ENCODE measurements at regions not wholly inside any gene's neighbourhood (a gene's known extent, or its start where the extent isn't known, plus 50 kb on each side); places are given as distances from the start of the nearest gene placed in this dataset.
"Not testable (repeated sequence)": the region's sequence is repeated elsewhere in the genome, so short reads cannot be mapped to it uniquely, and the experiment has no call there.

DNA sequence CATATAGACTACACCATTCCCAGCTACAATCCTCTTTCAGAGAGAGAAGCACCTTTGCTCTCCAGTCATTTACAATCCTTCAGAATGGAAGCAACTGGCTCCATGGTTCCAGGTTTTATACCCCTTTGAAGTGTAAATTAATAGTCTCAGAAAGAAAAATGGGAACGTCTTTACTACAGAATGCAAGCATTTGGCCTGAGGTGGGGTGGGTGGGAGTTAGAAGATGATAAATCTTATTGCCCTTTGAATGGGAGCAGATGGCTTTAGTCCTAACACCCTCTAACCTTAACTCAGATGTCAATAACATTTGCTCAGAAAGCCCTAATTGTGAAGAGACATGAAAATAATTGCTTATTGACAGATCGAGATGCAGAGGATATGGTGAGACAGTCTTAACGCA is 84.2 kb upstream of the KCNMA1 start:
- DNase-seq (ENCODE audit: low read depth): no peak
- Histone ChIP-seq H3K27me3 (replicated peaks; ENCODE audit: control insufficient read depth, insufficient read depth, low read length) (no peaks in the 10 kb centered on the region), H3K9me3 (ENCODE audit: control insufficient read depth, low read length) (no peaks in the 10 kb centered on the region), H3K4me3 (ENCODE audit: low read length) (no peak overlapping the region), H3K4me1 (ENCODE audit: control insufficient read depth, insufficient read depth, low read length) (peaks cover 21% of the 10 kb centered on the region), H3K36me3 (ENCODE audit: control insufficient read depth, insufficient read depth, low read length, severe bottlenecking) (no peaks in the 10 kb centered on the region), H3K9ac (ENCODE audit: low read length) (no peak overlapping the region)

DNA sequence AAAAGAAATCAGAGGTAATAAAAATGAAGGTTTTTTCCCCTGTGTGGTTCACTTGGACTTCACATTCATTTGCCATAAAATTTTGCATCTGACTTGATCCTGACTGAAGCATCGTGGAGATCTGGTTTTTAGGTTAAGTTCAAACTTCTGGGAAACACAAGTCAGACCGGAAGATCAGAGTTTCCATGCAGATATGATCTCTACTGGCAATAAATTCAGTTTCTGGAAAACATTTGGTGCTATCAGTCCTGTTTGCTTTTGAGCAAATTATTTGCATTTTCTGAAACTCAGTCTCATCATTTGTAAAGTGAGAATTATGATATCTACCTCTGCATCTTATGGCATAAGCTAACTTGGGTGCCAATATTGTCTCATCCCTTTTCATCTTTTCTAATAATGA is 81.3 kb upstream of the KCNMA1 start:
- no peak for DNase-seq (ENCODE audit: low read depth)

DNA sequence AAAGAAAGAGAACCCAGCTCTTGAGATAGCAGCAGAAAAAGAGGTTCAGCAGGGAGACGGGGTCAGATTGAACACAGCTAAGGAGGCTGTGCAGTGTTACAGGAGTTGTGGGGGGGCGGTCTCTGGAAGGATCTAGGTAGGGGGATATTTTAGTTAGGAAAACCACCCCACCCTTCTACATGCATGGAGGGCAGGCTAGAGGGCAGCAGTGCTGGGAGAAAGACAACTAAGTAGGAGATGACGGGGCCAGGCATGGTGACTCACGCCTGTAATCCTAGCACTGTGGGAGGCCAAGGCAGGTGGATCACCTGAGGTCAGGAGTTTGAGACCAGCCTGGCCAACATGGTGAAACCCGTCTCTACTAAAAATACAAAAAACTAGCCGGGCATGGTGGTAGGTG is 80.7 kb upstream of the KCNMA1 start:
- Histone ChIP-seq H3K4me1 (ENCODE audit: control insufficient read depth, insufficient read depth, low read length) (peaks cover 16% of the 10 kb centered on the region), H3K27me3 (replicated peaks; ENCODE audit: control insufficient read depth, insufficient read depth, low read length) (peaks cover 10% of the 10 kb centered on the region)
- H3K9me3 ChIP-seq (ENCODE audit: control insufficient read depth, low read length); H3K36me3 ChIP-seq (ENCODE audit: control insufficient read depth, insufficient read depth, low read length, severe bottlenecking); DNase-seq (ENCODE audit: low read depth); H3K9ac ChIP-seq (ENCODE audit: low read length); H3K4me3 ChIP-seq (ENCODE audit: low read length): not testable (repeated sequence)

More for the DNA sequence above, 81.3 kb upstream of the KCNMA1 start:
- no peak overlapping the region for H3K9ac ChIP-seq (ENCODE audit: low read length)
- no peaks in the 10 kb centered on the region for H3K9me3 ChIP-seq (ENCODE audit: control insufficient read depth, low read length)
- no peak overlapping the region for H3K4me3 ChIP-seq (ENCODE audit: low read length)
- peaks cover 4% of the 10 kb centered on the region for H3K27me3 ChIP-seq (replicated peaks; ENCODE audit: control insufficient read depth, insufficient read depth, low read length)
- H3K4me1 ChIP-seq (ENCODE audit: control insufficient read depth, insufficient read depth, low read length): peaks cover 18% of the 10 kb centered on the region
- H3K36me3 ChIP-seq (ENCODE audit: control insufficient read depth, insufficient read depth, low read length, severe bottlenecking): no peaks in the 10 kb centered on the region

DNA sequence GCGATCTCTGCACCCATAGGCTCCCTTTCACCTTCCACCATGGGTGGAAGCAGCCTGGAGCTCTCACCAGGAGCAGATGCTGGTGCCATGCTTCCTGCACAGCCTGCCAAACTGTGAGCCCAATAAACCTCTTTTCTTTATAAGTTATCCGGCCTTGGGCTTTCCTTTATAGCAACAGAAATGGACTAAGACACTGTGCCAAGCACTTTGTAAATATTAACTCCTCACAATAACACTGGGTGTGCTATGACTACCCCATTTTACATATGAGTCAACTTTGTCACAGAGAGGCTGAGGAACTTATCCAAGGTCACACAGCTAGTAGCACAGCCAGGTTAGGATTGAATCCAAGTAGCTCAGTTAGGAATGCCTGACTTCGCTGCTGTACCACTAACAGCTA is 79.7 kb upstream of the KCNMA1 start:
- no peak for DNase-seq (ENCODE audit: low read depth)
- Histone ChIP-seq H3K4me3 (ENCODE audit: low read length) (no peak overlapping the region), H3K9me3 (ENCODE audit: control insufficient read depth, low read length) (no peaks in the 10 kb centered on the region), H3K9ac (ENCODE audit: low read length) (no peak overlapping the region), H3K36me3 (ENCODE audit: control insufficient read depth, insufficient read depth, low read length, severe bottlenecking) (no peaks in the 10 kb centered on the region), H3K27me3 (replicated peaks; ENCODE audit: control insufficient read depth, insufficient read depth, low read length) (peaks cover 11% of the 10 kb centered on the region), H3K4me1 (ENCODE audit: control insufficient read depth, insufficient read depth, low read length) (peaks cover 11% of the 10 kb centered on the region)

DNA sequence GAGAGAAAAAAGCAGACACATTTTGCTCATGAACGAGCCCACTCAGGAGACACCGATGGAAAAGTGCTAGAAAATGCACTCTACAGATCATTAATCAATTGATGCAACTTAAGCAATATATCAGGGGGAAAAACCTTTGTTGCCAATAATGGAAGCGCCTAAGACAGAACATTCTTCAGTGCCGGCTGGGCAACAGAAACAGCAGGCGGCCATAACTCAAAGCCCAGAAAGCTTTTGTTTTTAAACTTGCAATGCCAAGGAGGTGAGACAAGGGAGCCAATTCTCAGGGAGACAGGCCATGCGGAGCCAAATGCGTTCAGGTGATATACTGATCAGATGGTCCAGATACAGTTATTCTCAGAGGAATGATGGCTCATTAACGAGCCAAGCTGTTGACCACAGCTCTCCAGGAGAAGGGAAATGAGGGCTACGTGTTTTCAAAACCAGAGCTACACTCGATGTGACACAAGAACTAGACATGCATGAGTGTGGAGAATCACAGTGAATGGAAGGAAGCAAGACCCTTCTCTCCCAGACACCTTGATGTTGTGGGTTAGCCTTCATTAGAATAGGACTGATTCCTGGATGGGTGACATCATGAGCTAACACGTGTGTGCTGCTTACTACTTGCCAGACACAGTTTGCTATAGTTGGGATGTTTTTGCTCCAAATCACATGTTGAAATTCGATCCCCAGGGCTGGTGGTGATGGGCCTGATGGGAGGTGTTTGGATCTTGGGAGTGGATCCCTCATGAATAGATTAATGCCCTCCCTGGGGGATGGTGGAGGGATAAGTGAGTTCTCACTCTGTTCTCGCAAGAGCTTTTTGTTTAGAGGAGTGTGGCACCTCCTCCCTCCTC is 79.1 kb upstream of the KCNMA1 start:
- Histone ChIP-seq H3K27me3 (replicated peaks; ENCODE audit: control insufficient read depth, insufficient read depth, low read length) (peaks cover 11% of the 10 kb centered on the region), H3K36me3 (ENCODE audit: control insufficient read depth, insufficient read depth, low read length, severe bottlenecking) (no peaks in the 10 kb centered on the region), H3K9ac (ENCODE audit: low read length) (no peak overlapping the region), H3K4me3 (ENCODE audit: low read length) (no peak overlapping the region), H3K9me3 (ENCODE audit: control insufficient read depth, low read length) (no peaks in the 10 kb centered on the region), H3K4me1 (ENCODE audit: control insufficient read depth, insufficient read depth, low read length) (peaks cover 11% of the 10 kb centered on the region)
- no peak for DNase-seq (ENCODE audit: low read depth)

DNA sequence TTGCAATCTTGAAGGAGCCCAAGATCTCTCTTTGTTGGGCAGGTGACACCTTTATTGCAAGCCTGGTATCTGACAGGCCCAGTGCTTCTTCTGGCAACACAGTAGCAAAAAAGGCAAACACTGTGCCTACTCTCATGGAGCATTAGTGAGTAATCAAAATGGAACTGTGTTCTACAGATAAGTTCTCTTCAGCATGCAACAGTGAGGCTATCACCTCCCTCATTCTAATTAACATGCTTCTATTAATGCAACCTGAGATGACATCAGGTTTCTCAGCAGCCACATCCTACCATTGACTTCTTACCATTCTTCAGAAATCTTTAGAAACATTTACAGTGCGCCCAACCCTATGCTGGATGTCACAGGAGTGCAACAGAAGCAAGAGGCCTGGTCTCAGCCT is 77.9 kb upstream of the KCNMA1 start:
- Histone ChIP-seq H3K4me1 (ENCODE audit: control insufficient read depth, insufficient read depth, low read length) (peaks cover 11% of the 10 kb centered on the region), H3K9me3 (ENCODE audit: control insufficient read depth, low read length) (no peaks in the 10 kb centered on the region), H3K9ac (ENCODE audit: low read length) (no peak overlapping the region), H3K36me3 (ENCODE audit: control insufficient read depth, insufficient read depth, low read length, severe bottlenecking) (no peaks in the 10 kb centered on the region), H3K27me3 (replicated peaks; ENCODE audit: control insufficient read depth, insufficient read depth, low read length) (peaks cover 11% of the 10 kb centered on the region), H3K4me3 (ENCODE audit: low read length) (no peak overlapping the region)
- DNase-seq (ENCODE audit: low read depth): no peak

DNA sequence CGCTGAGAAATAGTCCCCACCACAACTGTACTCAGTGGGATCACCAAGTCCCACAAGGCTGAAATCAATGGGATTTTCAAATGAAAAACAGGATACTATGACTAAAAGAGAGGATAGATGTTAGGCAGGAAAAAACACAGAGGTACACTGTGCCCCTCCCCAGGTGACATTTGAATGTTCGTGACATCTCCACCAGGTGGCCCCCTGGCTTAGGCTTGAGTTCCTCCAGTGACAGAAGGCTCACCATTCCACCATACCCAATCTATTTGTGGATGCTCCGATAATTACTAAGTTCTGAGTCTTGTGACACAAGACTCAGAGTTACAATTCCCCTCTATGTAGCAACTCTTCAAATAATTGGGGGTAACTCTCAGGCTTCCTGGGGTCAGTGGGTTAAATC is 77.5 kb upstream of the KCNMA1 start:
- DNase-seq (ENCODE audit: low read depth): no peak
- H3K4me1 ChIP-seq (ENCODE audit: control insufficient read depth, insufficient read depth, low read length): peaks cover 11% of the 10 kb centered on the region
- H3K27me3 ChIP-seq (replicated peaks; ENCODE audit: control insufficient read depth, insufficient read depth, low read length): peaks cover 11% of the 10 kb centered on the region
- H3K4me3 ChIP-seq (ENCODE audit: low read length): no peak overlapping the region
- no peaks in the 10 kb centered on the region for H3K9me3 ChIP-seq (ENCODE audit: control insufficient read depth, low read length)
- H3K36me3 ChIP-seq (ENCODE audit: control insufficient read depth, insufficient read depth, low read length, severe bottlenecking): no peaks in the 10 kb centered on the region
- no peak overlapping the region for H3K9ac ChIP-seq (ENCODE audit: low read length)

DNA sequence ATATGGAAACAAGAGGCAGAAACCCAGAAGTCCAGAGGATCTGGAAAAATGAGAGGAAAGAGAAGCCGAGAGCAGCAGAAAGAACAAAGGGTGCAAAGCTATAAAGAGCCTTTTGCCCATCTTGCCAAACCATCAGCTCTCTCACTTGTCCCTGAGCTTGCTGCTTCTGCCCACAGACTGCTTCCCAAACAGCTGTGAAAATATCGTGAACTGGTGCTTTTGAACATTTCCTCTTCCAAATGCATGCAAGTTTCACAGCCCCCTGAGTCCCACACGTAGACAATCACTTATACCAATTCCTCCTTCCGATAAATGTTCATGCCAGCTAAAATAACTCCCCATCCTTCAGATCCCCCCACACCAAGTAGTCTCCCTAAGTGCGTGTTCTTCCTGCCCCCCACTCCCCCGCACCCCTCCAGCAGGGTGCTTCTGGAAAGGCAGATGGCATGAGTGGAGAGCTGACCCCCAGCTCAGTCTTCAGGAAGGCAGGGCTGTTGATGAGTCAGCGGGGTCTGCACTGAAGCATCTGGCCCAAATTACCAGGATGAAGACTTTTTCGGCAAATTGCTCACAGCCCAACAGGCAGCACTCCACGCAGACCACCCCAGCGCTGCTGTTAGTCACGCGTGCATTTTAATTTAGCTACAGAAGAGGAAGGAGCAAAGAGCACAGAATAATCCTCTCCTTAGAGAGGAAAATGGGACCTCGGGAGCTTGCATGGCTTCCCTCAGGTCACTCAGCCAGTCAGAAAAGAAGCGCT is 76.1 kb upstream of the KCNMA1 start:
- Histone ChIP-seq H3K27me3 (replicated peaks; ENCODE audit: control insufficient read depth, insufficient read depth, low read length) (peaks cover 11% of the 10 kb centered on the region), H3K4me3 (ENCODE audit: low read length) (no peak overlapping the region), H3K36me3 (ENCODE audit: control insufficient read depth, insufficient read depth, low read length, severe bottlenecking) (no peaks in the 10 kb centered on the region), H3K9ac (ENCODE audit: low read length) (no peak overlapping the region), H3K4me1 (ENCODE audit: control insufficient read depth, insufficient read depth, low read length) (peaks cover 11% of the 10 kb centered on the region), H3K9me3 (ENCODE audit: control insufficient read depth, low read length) (no peaks in the 10 kb centered on the region)
- DNase-seq (ENCODE audit: low read depth): peak; percentile 52

DNA sequence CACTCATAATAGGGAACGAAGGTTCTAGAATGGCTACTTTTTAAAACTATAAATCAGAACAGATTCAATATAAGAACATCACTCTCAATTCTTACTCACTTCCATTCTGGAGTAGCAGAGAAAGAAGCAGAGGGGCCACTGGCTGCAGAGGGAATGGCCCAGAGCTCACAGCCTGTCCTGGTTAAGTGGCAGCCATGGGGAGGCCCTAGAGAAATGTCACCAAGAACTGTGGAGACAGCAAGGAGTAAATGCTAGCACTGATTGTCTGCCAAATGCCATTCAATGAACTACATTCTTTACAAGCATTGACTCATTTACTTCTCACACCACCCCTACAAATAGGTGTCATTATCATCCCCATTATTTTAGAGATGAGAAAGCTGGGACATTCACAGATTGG is 74.6 kb upstream of the KCNMA1 start:
- H3K9ac ChIP-seq (ENCODE audit: low read length): no peak overlapping the region
- no peak for DNase-seq (ENCODE audit: low read depth)
- H3K4me1 ChIP-seq (ENCODE audit: control insufficient read depth, insufficient read depth, low read length): peaks cover 7% of the 10 kb centered on the region
- H3K36me3 ChIP-seq (ENCODE audit: control insufficient read depth, insufficient read depth, low read length, severe bottlenecking): no peaks in the 10 kb centered on the region
- H3K9me3 ChIP-seq (ENCODE audit: control insufficient read depth, low read length): no peaks in the 10 kb centered on the region
- H3K27me3 ChIP-seq (replicated peaks; ENCODE audit: control insufficient read depth, insufficient read depth, low read length): peaks cover 11% of the 10 kb centered on the region
- no peak overlapping the region for H3K4me3 ChIP-seq (ENCODE audit: low read length)

DNA sequence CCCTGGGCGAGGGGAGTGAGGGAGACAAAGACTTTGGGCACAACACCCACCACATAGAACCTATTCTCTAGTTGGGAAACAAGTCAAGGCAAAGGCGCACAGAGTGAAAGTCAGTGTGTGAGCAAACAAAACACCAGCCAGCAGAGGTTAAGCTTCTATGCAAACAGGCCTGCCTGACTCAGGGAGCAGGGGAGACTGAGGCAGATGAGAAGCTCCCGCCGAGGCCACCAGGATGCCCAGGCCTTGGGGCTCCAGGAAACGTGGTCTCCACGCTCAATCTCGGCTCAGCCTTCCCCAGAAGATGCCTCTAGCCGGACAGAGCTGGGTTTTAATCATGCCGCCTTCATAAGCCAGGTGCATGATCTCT is 74.1 kb upstream of the KCNMA1 start:
- Histone ChIP-seq H3K27me3 (replicated peaks; ENCODE audit: control insufficient read depth, insufficient read depth, low read length) (peaks cover 11% of the 10 kb centered on the region), H3K4me3 (ENCODE audit: low read length) (peak overlapping the region; percentile 75), H3K9me3 (ENCODE audit: control insufficient read depth, low read length) (no peaks in the 10 kb centered on the region), H3K9ac (ENCODE audit: low read length) (no peak overlapping the region), H3K4me1 (ENCODE audit: control insufficient read depth, insufficient read depth, low read length) (peaks cover 7% of the 10 kb centered on the region), H3K36me3 (ENCODE audit: control insufficient read depth, insufficient read depth, low read length, severe bottlenecking) (no peaks in the 10 kb centered on the region)
- DNase-seq (ENCODE audit: low read depth): no peak

DNA sequence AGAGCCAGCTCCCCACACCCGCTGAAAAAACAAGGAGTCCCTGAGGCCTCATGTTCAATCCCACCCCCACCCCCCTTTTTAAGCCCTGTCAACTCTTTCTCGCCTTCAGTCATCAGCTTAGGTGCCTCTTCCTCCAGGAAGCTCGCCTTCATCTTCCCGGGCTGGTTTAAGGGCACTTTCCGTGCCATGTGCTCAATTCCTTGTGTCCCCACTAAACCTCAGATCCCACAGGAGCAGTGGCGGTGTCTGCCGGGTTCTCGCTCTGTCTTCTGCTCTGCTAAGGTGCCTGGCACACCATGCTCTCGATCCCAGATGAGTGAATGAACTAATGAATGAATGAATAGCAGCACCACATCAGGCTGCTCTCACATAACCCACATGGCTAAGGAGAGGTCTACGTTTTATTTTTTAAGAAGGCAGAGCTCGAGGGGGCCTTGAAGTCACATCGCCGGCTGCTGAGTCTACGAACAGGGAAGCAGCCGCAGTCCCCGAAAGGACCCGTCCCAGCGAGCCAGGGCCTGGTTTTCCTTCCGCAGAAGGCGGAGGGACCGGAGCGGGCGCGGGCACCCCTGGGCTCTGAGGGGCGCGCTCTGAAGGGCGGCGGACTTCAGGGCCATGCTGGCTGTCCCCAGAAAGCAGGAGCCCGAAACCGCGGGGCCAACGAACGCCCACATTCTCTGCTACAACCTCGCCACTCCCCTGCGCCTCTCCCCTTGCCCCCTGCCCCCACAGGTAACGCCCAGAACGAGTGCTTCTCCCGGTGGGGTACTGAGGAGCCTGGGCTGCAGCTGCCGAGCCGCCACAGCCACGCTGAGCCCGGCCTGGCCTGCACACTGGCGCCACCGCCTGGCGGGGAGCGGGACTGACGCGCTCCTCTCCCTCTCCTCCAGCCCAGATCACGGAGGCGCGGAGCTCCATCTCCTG is 73.4 kb upstream of the KCNMA1 start:
- Histone ChIP-seq H3K4me3 (ENCODE audit: low read length) (peak overlapping the region; percentile 75), H3K9ac (ENCODE audit: low read length) (peak overlapping the region; percentile 65), H3K36me3 (ENCODE audit: control insufficient read depth, insufficient read depth, low read length, severe bottlenecking) (no peaks in the 10 kb centered on the region), H3K9me3 (ENCODE audit: control insufficient read depth, low read length) (no peaks in the 10 kb centered on the region), H3K4me1 (ENCODE audit: control insufficient read depth, insufficient read depth, low read length) (peaks cover 7% of the 10 kb centered on the region), H3K27me3 (replicated peaks; ENCODE audit: control insufficient read depth, insufficient read depth, low read length) (peaks cover 11% of the 10 kb centered on the region)
- DNase-seq (ENCODE audit: low read depth): peak; percentile 63

All from adipocyte (in vitro differentiated cells).